Tibial nerve (tissue), 4 donors: ENCODE measurements at regions not wholly inside any gene's neighbourhood (a gene's known extent, or its start where the extent isn't known, plus 50 kb on each side); places are given as distances from the start of the nearest gene placed in this dataset.

Experiments
- EP300 ChIP-seq, 2 donors: sonication (generic); formaldehyde crosslinking; IDR thresholded peaks; one replicate each; pipeline ENCODE4 v1.6.1; 2017; ENCODE audit warnings: antibody characterized with exemption in 2 of 2, mild to moderate bottlenecking in 1 of 2
- TF ChIP-seq, protein P1 (sequence below), 5 experiments: fragments of 200-600 bp in 3 of 5; fragments of 450-650 bp in 2 of 5; sonication (generic) in 3 of 5; IDR thresholded peaks; one replicate each; pipeline ENCODE4 v1.5.1; 2016 to 2019; ENCODE audit warnings: antibody characterized with exemption in 5 of 5, mild to moderate bottlenecking in 3 of 5, moderate library complexity in 2 of 5

DNA sequence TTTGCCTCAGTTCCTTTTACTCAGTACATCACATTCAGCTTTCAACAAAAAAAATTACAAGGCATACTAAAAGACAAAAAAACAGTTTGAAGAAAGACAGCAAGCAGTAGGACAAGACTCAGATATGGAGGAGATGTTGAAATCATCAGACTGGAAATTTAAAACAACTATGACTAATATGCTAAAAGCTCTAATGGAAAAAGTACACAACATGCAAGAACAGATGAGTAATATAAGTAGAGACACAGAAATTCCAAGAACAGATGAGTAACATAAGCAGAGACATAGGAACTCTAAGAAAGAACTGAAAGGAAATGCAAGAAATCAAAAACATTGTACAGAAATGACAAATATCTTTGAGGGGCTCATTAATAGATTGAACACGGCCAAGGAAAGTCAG, 402.6 kb downstream of the NEBL start:
- TF ChIP-seq, protein P1, sequence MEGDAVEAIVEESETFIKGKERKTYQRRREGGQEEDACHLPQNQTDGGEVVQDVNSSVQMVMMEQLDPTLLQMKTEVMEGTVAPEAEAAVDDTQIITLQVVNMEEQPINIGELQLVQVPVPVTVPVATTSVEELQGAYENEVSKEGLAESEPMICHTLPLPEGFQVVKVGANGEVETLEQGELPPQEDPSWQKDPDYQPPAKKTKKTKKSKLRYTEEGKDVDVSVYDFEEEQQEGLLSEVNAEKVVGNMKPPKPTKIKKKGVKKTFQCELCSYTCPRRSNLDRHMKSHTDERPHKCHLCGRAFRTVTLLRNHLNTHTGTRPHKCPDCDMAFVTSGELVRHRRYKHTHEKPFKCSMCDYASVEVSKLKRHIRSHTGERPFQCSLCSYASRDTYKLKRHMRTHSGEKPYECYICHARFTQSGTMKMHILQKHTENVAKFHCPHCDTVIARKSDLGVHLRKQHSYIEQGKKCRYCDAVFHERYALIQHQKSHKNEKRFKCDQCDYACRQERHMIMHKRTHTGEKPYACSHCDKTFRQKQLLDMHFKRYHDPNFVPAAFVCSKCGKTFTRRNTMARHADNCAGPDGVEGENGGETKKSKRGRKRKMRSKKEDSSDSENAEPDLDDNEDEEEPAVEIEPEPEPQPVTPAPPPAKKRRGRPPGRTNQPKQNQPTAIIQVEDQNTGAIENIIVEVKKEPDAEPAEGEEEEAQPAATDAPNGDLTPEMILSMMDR (IDR thresholded peaks at IDR 0.05), result no peak
- TF ChIP-seq EP300 (IDR thresholded peaks at IDR 0.05), result no peak
